Thyroid gland (tissue), 4 donors: ENCODE measurements at regions not wholly inside any gene's neighbourhood (a gene's known extent, or its start where the extent isn't known, plus 50 kb on each side); places are given as distances from the start of the nearest gene placed in this dataset.

Source experiments
- DNase-seq, 2 donors: peaks; one replicate each; pipeline ENCODE4 v3.0.0-alpha.2; 2019
- H3K27ac ChIP-seq, 3 donors: fragments of 200-600 bp; sonication (generic); 1 replicate in 2 of 3; 2 replicates in 1 of 3; pipeline ENCODE4 v1.5.1; 2016 to 2019; ENCODE audit warnings: mild to moderate bottlenecking in 1 of 3, moderate library complexity in 1 of 3
- H3K27me3 ChIP-seq: fragments of 200-600 bp; sonication (generic); one replicate; pipeline ENCODE4 v1.5.1; 2019
- H3K36me3 ChIP-seq, 2 donors: fragments of 200-600 bp; sonication (generic); one replicate each; pipeline ENCODE4 v1.5.1; 2016 to 2019
- H3K4me1 ChIP-seq, 2 donors: fragments of 200-600 bp; sonication (generic); one replicate each; pipeline ENCODE4 v1.5.1; 2017 to 2019
- H3K4me3 ChIP-seq, 3 donors: fragments of 200-600 bp; sonication (generic); replicated peaks in 1 of 3; 1 replicate in 2 of 3; 2 replicates in 1 of 3; pipeline ENCODE4 v1.5.1; 2016; ENCODE audit warnings: mild to moderate bottlenecking in 1 of 3
- H3K9me3 ChIP-seq: fragments of 200-600 bp; sonication (generic); one replicate; pipeline ENCODE4 v1.5.1; 2017
- CTCF ChIP-seq, 6 experiments: fragments of 200-600 bp in 3 of 6; fragments of 450-650 bp in 3 of 6; sonication (generic) in 3 of 6; IDR thresholded peaks; one replicate each; pipeline ENCODE4 v1.5.1; 2016 to 2019; ENCODE audit warnings: antibody characterized with exemption in 6 of 6, mild to moderate bottlenecking in 2 of 6, inconsistent platforms in 1 of 6, moderate library complexity in 1 of 6
- POLR2A ChIP-seq, 2 donors: fragments of 450-650 bp; IDR thresholded peaks; one replicate each; pipeline ENCODE4 v1.6.1; 2017; ENCODE audit warnings: antibody characterized with exemption in 2 of 2, mild to moderate bottlenecking in 2 of 2, moderate library complexity in 1 of 2
- WGBS, 2 donors: methylation state at CpG; one replicate each; pipeline ENCODE4 v1.1.5; 2017; 5-methylcytosine and 5-hydroxymethylcytosine counted together
- intact Hi-C: fragments of 100-400 bp; cut with DNase I; formaldehyde crosslinking; loops from one replicate; pipeline ENCODE4 v1.15.1; 2023

- H3K9me3 ChIP-seq: no peaks in the 10 kb centered on the region
- no peak for DNase-seq
- intact Hi-C loops: no loop called here
- H3K36me3 ChIP-seq: no peaks in the 10 kb centered on the region
- no peaks in the 10 kb centered on the region for H3K4me1 ChIP-seq
- TF ChIP-seq CTCF (IDR thresholded peaks at IDR 0.05): no peak
- no peaks in the 10 kb centered on the region for H3K27me3 ChIP-seq
- no peak overlapping the region for H3K4me3 ChIP-seq
- no peak overlapping the region for H3K27ac ChIP-seq
- 92 to 96% methylated on average over 8 of the region's 8 CpGs for WGBS, 2 donors
These were observed 54.9 kb upstream of the IGF1 start for GRCh38 chr12:102535306-102535705.

- intact Hi-C loops: no loop called here
- Histone ChIP-seq H3K27me3 (no peaks in the 10 kb centered on the region), H3K9me3 (no peaks in the 10 kb centered on the region), H3K4me1 (no peaks in the 10 kb centered on the region), H3K4me3 (no peak overlapping the region), H3K36me3 (no peaks in the 10 kb centered on the region), H3K27ac (no peak overlapping the region)
- no peak for DNase-seq
- WGBS, 2 donors: 74 to 78% methylated on average over 8 to 10 of the region's 13 CpGs
- TF ChIP-seq POLR2A (IDR thresholded peaks at IDR 0.05): no peak
- no peak for TF ChIP-seq CTCF (IDR thresholded peaks at IDR 0.05)
These were observed 54.5 kb upstream of the IGF1 start for GRCh38 chr12:102534899-102535298.

- no peak for DNase-seq
- Histone ChIP-seq H3K9me3 (no peaks in the 10 kb centered on the region), H3K27me3 (no peaks in the 10 kb centered on the region), H3K4me1 (no peaks in the 10 kb centered on the region), H3K4me3 (no peak overlapping the region), H3K27ac (no peak overlapping the region), H3K36me3 (no peaks in the 10 kb centered on the region)
- WGBS, 2 donors: 82 to 88% methylated on average over 9 of the region's 9 CpGs
- intact Hi-C loops: no loop called here
- TF ChIP-seq CTCF (IDR thresholded peaks at IDR 0.05): no peak
- TF ChIP-seq POLR2A (IDR thresholded peaks at IDR 0.05): no peak
These were observed 53.3 kb upstream of the IGF1 start for GRCh38 chr12:102533483-102534215.
